ENCODE measurements at regions not wholly inside any gene's neighbourhood (a gene's known extent, or its start where the extent isn't known, plus 50 kb on each side); places are given as distances from the start of the nearest gene placed in this dataset.

DNA sequence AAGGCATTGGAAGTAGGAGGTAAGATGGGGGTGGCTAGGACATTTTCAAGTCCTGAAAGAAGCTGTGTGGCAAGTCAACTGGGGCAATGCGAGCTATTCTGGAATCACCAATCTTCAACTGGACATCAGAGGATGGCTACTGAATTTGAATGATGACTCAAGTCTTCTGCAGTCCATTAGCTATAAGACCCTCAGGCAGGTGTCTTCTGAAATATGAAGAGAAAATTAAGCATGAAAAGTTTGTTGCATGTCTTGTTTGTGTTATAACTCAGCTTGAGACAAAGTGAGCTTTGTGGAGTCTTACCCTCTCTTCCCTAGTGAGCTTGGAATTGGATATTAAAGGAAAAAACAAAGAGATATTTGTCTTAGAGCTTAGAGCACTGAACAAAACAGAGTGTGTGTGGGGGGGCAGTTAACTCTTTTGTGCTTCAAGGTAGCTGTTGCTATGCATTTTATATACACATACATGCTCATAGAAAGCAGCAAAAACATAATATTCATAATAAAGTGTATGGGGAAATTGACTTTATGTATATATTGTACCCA lies 979.1 kb downstream of the MCTP2 start:
- TF ChIP-seq POLR2A (IDR thresholded peaks at IDR 0.05) = no peak
- TF ChIP-seq, protein P1, sequence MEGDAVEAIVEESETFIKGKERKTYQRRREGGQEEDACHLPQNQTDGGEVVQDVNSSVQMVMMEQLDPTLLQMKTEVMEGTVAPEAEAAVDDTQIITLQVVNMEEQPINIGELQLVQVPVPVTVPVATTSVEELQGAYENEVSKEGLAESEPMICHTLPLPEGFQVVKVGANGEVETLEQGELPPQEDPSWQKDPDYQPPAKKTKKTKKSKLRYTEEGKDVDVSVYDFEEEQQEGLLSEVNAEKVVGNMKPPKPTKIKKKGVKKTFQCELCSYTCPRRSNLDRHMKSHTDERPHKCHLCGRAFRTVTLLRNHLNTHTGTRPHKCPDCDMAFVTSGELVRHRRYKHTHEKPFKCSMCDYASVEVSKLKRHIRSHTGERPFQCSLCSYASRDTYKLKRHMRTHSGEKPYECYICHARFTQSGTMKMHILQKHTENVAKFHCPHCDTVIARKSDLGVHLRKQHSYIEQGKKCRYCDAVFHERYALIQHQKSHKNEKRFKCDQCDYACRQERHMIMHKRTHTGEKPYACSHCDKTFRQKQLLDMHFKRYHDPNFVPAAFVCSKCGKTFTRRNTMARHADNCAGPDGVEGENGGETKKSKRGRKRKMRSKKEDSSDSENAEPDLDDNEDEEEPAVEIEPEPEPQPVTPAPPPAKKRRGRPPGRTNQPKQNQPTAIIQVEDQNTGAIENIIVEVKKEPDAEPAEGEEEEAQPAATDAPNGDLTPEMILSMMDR (IDR thresholded peaks at IDR 0.05) = no peak

All from uterus (tissue), 2 donors.